ENCODE measurements at regions not wholly inside any gene's neighbourhood (a gene's known extent, or its start where the extent isn't known, plus 50 kb on each side); places are given as distances from the start of the nearest gene placed in this dataset.
A peak's percentile ranks its signal among the peaks of the same experiment; 100 is the strongest.

- in situ Hi-C loops (cut with HindIII; ENCODE audit: low pct_unique_long_range_greater_than_20kb, low sequenced_read_pairs), result no loop called here
- peak; percentile 58 for DNase-seq (ENCODE audit: low read depth)
Observed at GRCh38 chr1:234934611-234935033, 194.0 kb downstream of the TOMM20 start.

GRCh38 chr1:234933475-234933874 is 195.2 kb downstream of the TOMM20 start:
- DNase-seq (ENCODE audit: low read depth), result peak; percentile 37
- in situ Hi-C loops (cut with HindIII; ENCODE audit: low pct_unique_long_range_greater_than_20kb, low sequenced_read_pairs), result no loop called here

DNA sequence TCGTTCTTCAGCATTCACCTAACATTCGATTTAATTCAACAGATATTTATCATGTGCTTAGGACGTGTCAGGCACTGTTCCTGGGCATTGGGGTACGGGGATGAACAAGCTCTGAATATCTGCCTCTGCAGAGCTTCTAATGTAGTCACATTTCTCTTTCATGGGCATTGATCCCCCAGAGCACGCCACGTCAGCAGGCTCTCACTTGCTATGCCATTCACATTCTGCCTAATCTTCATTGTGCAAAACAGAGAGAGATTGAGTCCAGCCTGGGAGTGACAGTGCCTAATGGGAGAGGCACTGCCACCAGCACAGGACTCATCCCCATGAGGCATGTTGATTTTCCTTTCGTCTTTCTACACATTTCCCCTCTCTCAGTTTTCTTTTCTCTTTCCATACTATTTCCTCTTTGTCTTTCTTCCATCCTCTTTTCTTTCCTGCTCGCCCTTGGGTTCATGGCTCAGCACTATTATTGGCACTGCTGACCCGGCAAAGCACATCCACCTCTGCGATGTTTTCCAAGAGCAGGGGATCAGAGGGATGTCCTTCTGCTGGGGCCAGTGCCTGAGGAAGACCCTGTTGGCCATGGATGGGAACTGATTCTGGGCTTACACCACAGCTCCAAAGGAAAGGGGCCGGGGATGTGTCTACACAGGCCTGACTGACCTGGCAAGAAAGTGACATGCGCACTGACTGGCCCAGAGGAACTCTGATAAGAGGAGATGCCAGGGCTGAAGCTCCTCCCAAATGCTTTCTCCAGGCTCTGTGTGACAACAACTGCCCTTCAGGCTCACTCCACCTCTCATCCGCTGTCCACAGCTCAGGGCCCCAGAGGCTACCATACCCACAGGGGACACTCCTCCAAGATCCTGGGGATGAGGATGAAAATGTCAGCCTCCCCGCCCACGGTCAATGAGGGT is 195.9 kb downstream of the TOMM20 start:
- in situ Hi-C loops (cut with HindIII; ENCODE audit: low pct_unique_long_range_greater_than_20kb, low sequenced_read_pairs), result no loop called here
- DNase-seq (ENCODE audit: low read depth), result no peak

DNA sequence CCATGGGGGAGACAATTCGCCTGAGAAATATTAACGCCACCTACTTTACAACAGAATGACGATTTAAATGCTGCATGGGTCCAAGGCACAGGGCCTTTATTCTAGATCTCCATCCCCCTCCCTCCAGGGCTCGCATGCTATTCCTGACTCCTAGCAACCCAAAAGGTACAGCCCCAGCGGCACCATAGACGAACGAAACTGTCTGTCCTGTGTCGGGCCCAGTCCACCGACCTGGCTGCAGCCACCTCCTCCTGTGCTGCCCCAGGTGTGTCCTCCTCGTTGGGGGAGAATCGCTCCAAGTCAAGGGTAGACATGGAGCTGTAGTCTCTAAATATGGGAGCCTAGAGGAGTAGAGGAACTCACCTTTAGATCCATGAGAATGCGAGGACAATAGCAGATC is 196.5 kb downstream of the TOMM20 start:
- DNase-seq (ENCODE audit: low read depth), result no peak
- in situ Hi-C loops (cut with HindIII; ENCODE audit: low pct_unique_long_range_greater_than_20kb, low sequenced_read_pairs), result no loop called here

DNA sequence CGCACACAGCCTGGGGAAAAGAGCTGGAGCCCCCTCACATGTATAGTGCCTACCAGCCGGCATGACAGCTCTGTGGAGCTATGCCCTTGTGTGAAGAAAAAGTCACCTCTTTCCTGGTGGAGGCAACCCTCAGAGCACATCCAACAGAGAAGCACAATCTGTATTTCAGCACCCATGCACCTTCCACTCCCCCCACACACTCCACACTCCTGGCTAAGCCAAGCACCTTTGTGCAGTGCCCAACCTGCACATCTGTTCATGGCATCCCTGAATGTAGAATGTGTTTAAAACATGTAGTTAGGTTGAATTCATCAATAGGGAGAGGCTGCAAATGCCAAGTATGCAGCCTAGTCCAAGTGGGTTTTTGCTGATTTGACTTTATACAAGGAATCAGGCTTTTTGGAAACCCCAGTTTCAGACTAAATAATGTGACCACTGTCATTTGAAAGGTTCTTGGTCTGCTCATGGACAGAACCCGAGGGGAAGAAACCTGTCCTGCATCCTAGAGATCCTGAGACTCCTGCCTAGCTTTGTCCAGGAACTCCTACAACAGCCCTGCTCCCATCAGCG is 197.1 kb downstream of the TOMM20 start:
- in situ Hi-C loops (cut with HindIII; ENCODE audit: low pct_unique_long_range_greater_than_20kb, low sequenced_read_pairs), result no loop called here
- no peak for DNase-seq (ENCODE audit: low read depth)

GRCh38 chr1:234929369-234929768 is 199.3 kb downstream of the TOMM20 start:
- in situ Hi-C loops (cut with HindIII; ENCODE audit: low pct_unique_long_range_greater_than_20kb, low sequenced_read_pairs), result no loop called here
- no peak for DNase-seq (ENCODE audit: low read depth)

GRCh38 chr1:234928642-234929041 is 200.0 kb downstream of the TOMM20 start:
- in situ Hi-C loops (cut with HindIII; ENCODE audit: low pct_unique_long_range_greater_than_20kb, low sequenced_read_pairs), result no loop called here
- DNase-seq (ENCODE audit: low read depth), result no peak

DNA sequence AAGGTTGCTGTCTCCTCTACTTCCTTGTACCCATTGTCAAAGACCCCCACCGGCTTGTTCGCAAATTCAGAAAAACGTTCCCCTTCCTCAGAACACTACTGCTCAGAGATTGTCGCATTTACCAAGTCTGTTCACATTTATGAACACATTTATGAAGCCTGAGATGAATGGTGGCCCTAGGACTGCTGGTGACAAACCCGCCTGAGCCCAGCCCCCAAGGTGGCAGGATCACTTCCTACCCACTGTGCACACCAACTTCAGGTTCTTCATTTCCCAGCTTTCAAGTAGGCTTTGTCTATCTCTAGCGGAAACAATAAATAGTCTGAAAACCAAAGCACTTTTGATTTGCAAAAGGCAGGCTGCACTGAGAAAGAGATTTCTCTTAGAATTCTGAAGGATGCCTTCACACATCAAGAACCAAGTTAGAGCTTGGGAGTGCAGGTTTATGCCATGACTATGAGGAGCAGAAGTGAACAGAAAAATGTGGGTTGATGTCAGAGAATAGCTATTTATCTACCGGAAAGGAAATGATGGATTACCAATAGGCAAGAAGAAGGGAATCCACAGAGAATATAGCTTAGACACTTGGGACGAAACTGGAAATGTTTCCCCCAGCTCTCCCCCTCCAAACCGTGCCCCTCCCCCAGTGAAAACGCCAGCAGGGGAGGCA is 200.5 kb downstream of the TOMM20 start:
- in situ Hi-C loops (cut with HindIII; ENCODE audit: low pct_unique_long_range_greater_than_20kb, low sequenced_read_pairs), result no loop called here
- no peak for DNase-seq (ENCODE audit: low read depth)

DNA sequence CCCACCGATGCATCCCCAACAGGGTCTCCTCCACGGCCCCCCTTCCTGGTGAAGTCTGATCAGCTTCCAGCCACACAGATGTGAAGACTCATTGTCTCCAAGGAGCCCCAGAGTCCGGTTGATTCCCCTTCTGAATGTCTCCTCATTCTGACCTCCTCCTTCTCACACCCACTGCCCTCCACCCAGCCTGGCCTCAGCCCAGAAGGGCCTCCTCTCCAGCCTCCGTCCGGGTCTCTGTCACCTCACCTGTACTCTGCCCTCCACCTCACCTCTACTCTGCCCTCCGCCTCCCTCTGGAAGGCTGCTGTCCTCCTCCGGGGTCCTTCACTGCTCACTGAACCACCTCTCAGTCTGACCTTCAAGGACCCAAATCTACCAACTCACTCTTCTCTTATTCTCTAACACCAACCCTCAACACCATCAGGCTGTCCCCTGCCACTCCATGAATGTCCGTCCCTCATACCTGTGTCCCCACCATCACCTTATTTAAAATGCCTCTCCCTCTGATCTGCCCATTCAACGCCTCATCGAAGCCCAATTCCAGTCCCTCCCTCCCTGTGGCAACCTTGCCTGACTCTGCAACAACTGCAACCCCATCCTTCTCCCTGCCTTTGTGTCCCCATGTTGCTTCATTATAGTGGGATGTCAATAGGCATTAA is 201.2 kb downstream of the TOMM20 start:
- no peak for DNase-seq (ENCODE audit: low read depth)
- in situ Hi-C loops (cut with HindIII; ENCODE audit: low pct_unique_long_range_greater_than_20kb, low sequenced_read_pairs), result no loop called here

DNA sequence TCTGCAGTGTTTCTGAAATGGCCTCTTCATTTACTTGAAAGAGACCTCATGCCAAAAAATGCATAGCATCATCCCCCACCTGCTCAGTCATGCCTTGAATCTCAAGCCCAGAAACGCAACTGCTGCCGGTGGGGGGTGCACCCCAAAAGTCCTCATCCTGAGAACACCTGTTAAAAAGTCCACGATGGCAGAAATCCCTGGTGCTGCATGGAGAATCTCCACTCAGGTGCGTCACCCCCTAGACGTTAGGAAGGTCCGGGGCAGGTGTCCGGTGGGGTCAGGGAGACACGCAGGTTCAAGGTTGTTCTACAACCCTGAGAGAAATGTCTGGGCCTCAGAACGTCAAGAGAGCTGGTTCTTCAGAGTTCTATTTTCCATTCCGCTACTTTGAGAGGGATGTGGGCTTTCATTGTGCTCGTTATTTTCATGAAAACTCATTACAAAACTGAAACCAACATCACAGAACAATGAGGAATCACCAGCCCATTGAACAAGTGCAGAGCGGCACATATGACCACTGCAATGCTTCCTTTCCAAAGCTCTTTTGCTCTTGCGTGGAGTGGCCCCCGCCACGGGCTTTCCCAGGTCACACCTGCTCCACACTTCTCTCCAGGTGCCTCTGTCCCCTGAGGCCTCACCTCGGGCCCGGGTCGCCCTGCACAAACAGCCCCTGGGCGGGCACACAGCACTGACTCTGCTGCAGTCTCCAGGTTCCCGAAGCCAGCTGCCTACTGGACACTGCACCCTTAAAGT is 201.9 kb downstream of the TOMM20 start:
- no peak for DNase-seq (ENCODE audit: low read depth)
- in situ Hi-C loops (cut with HindIII; ENCODE audit: low pct_unique_long_range_greater_than_20kb, low sequenced_read_pairs), result no loop called here

- in situ Hi-C loops (cut with HindIII; ENCODE audit: low pct_unique_long_range_greater_than_20kb, low sequenced_read_pairs), result no loop called here
- no peak for DNase-seq (ENCODE audit: low read depth)
Observed at GRCh38 chr1:234926264-234926558, 202.4 kb downstream of the TOMM20 start.

GRCh38 chr1:234925440-234926263 is 203.0 kb downstream of the TOMM20 start:
- peak; percentile 98 for DNase-seq (ENCODE audit: low read depth)
- in situ Hi-C loops (cut with HindIII; ENCODE audit: low pct_unique_long_range_greater_than_20kb, low sequenced_read_pairs), result no loop called here

- in situ Hi-C loops (cut with HindIII; ENCODE audit: low pct_unique_long_range_greater_than_20kb, low sequenced_read_pairs), result no loop called here
- DNase-seq (ENCODE audit: low read depth), result no peak
Observed at GRCh38 chr1:234924450-234925355, 203.9 kb downstream of the TOMM20 start.

GRCh38 chr1:234923626-234924025 is 205.0 kb downstream of the TOMM20 start:
- no peak for DNase-seq (ENCODE audit: low read depth)
- in situ Hi-C loops (cut with HindIII; ENCODE audit: low pct_unique_long_range_greater_than_20kb, low sequenced_read_pairs), result no loop called here

DNA sequence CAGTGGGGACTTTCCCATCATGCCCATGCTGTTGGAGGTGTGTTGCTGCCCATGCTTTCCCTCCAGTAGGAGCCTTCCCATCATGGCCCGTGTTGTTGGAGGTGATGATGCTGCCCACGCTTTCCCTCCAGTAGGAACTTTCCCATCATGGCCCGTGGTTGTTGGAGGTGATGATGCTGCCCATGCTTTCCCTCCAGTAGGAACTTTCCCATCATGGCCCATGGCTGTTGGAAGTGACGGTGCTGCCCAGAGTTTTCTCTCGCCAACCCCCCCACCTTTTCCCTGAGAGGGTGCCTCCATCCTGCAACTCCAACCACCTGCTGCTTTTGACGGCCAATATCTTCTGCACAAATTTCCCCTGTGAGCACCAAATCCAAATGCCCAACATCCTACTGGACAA is 205.7 kb downstream of the TOMM20 start:
- in situ Hi-C loops (cut with HindIII; ENCODE audit: low pct_unique_long_range_greater_than_20kb, low sequenced_read_pairs), result no loop called here
- no peak for DNase-seq (ENCODE audit: low read depth)

DNA sequence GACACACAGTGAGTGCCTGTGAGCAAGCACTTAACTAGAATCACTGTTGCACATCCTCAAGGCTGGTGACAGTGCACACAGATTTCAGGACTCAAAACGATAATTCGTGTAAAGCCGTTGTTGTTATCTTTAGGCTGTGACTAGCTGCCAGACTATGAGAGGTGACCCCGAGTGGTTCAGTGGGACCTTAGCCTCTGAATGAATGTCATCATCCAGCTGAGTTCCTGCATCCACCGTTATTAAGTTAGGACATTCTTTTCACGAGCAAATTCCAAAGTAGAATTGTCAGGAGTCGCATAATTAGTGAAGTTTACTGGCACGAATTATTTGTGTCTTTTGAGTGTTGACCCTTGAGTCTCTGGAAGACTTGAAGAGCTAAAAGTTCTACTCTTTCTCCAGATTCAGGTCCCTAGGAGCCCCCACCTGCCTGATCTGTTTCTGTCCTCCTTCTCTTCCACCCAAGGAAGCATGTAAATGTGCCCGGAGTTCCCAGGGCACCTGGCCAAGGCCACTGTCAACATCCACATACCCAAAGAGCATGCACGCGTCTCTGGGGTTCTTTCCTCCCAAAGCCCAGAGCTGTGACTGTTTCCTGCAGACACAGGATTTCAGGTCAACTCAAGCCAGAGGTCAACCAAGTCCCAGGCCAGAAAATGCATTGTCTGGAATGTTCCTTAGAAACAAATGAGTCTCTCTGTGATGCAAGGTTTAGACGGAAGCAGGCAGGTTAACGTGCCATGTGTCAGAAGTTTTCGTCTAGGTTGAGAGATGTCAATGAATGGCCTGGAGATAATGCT is 207.2 kb downstream of the TOMM20 start:
- DNase-seq (ENCODE audit: low read depth), result peak; percentile 52
- in situ Hi-C loops (cut with HindIII; ENCODE audit: low pct_unique_long_range_greater_than_20kb, low sequenced_read_pairs), result no loop called here

Measured in Caki2 (cell line).